NCI-H146 treated with DMSO at 0.1 percent for 48 hours (cell line): ENCODE measurements at regions not wholly inside any gene's neighbourhood (a gene's known extent, or its start where the extent isn't known, plus 50 kb on each side); places are given as distances from the start of the nearest gene placed in this dataset.

Source experiments
- DNase-seq: peaks from one replicate; lab custom pipeline; 2025; ENCODE audit not compliant: unreplicated experiment; lab: John Stamatoyannopoulos, UW

GRCh38 chr3:118744186-118744585, 290.5 kb downstream of the IGSF11 start:
- no peak for DNase-seq

GRCh38 chr3:118754406-118755252, 280.0 kb downstream of the IGSF11 start:
- DNase-seq = no peak

GRCh38 chr3:118755253-118755801, 279.3 kb downstream of the IGSF11 start:
- no peak for DNase-seq

- no peak for DNase-seq
These were observed 273.9 kb downstream of the IGSF11 start for GRCh38 chr3:118760585-118761290.

- no peak for DNase-seq
These were observed 273.4 kb downstream of the IGSF11 start for GRCh38 chr3:118761291-118761606.

- no peak for DNase-seq
These were observed 268.9 kb downstream of the IGSF11 start for GRCh38 chr3:118765636-118766305.

- DNase-seq = no peak
These were observed 268.4 kb downstream of the IGSF11 start for GRCh38 chr3:118766306-118766669.

GRCh38 chr3:118772036-118772435, 262.6 kb downstream of the IGSF11 start:
- DNase-seq = no peak

- DNase-seq = no peak
These were observed 262.1 kb downstream of the IGSF11 start for GRCh38 chr3:118772547-118773011.

GRCh38 chr3:118775021-118775420, 259.6 kb downstream of the IGSF11 start:
- no peak for DNase-seq

- no peak for DNase-seq
These were observed 256.4 kb downstream of the IGSF11 start for GRCh38 chr3:118778201-118778600.

GRCh38 chr3:118781232-118781631, 253.4 kb downstream of the IGSF11 start:
- no peak for DNase-seq

- DNase-seq = no peak
These were observed 252.8 kb downstream of the IGSF11 start for GRCh38 chr3:118781839-118782238.

GRCh38 chr3:118782755-118783202, 251.9 kb downstream of the IGSF11 start:
- no peak for DNase-seq

- DNase-seq = no peak
These were observed 249.2 kb downstream of the IGSF11 start for GRCh38 chr3:118785415-118785814.

GRCh38 chr3:118791246-118791645, 243.4 kb downstream of the IGSF11 start:
- DNase-seq = no peak

- DNase-seq = no peak
These were observed 242.5 kb downstream of the IGSF11 start for GRCh38 chr3:118792191-118792590.

- DNase-seq = no peak
These were observed 241.5 kb downstream of the IGSF11 start for GRCh38 chr3:118793176-118793575.

GRCh38 chr3:118799303-118799702, 235.3 kb downstream of the IGSF11 start:
- DNase-seq = no peak

- no peak for DNase-seq
These were observed 232.7 kb downstream of the IGSF11 start for GRCh38 chr3:118801899-118802298.

GRCh38 chr3:118802325-118803095, 232.1 kb downstream of the IGSF11 start:
- no peak for DNase-seq
